ENCODE measurements at regions not wholly inside any gene's neighbourhood (a gene's known extent, or its start where the extent isn't known, plus 50 kb on each side); places are given as distances from the start of the nearest gene placed in this dataset.

DNA sequence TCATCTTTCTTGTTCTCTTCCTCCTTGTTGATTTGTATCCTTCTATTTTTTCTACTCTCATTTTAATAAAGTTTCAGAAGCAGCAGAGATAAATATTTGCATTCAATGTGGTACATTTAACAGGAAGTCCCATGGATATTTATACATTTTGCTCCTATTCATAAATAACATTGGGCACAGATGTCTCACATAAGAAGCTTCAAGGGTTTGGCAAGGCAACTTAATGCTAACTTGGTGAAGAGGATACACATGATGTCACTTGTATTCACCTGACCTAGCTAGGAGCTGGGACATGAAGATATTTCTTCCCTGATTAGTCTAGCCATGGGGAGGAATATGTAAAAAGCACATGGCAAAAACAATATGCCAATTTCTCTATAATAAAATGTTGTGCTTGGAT is 65.1 kb upstream of the DUSP10 start:
- Mint-ChIP-seq H3K9me3 (ENCODE audit: low read depth) (no peaks in the 10 kb centered on the region), H3K36me3 (ENCODE audit: insufficient read depth) (no peaks in the 10 kb centered on the region), H3K4me3 (ENCODE audit: low read depth) (no peak overlapping the region), H3K27ac (no peak overlapping the region), H3K27me3 (no peaks in the 10 kb centered on the region), H3K4me1 (ENCODE audit: low read depth) (peaks cover 8% of the 10 kb centered on the region)
- no peak for DNase-seq (ENCODE audit: low spot score, unreplicated experiment)
- TF ChIP-seq, protein P1, sequence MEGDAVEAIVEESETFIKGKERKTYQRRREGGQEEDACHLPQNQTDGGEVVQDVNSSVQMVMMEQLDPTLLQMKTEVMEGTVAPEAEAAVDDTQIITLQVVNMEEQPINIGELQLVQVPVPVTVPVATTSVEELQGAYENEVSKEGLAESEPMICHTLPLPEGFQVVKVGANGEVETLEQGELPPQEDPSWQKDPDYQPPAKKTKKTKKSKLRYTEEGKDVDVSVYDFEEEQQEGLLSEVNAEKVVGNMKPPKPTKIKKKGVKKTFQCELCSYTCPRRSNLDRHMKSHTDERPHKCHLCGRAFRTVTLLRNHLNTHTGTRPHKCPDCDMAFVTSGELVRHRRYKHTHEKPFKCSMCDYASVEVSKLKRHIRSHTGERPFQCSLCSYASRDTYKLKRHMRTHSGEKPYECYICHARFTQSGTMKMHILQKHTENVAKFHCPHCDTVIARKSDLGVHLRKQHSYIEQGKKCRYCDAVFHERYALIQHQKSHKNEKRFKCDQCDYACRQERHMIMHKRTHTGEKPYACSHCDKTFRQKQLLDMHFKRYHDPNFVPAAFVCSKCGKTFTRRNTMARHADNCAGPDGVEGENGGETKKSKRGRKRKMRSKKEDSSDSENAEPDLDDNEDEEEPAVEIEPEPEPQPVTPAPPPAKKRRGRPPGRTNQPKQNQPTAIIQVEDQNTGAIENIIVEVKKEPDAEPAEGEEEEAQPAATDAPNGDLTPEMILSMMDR (IDR thresholded peaks at IDR 0.05; ENCODE audit: unreplicated experiment), result no peak

DNA sequence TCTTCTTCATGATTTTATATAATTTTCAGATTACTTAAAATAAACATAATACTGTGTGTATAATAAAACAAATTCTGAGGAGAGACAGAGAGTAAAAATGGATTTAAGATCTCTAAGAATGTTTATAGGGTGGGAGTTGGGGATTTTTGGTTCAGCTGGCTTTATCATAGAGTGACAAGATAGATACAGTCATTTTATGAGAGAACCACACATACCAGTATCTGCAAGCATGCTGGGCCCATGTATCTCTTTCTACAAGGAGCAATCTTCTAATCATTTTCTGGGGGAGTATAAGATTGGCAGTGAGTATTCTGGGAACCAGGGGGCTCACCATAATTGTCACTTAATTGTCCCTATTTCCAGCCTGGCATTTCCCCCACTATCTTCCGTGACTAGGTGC is 64.3 kb upstream of the DUSP10 start:
- no peak for DNase-seq (ENCODE audit: low spot score, unreplicated experiment)
- TF ChIP-seq, protein P1 (IDR thresholded peaks at IDR 0.05; ENCODE audit: unreplicated experiment), result no peak
- Mint-ChIP-seq H3K4me1 (ENCODE audit: low read depth) (peaks cover 11% of the 10 kb centered on the region), H3K27me3 (no peaks in the 10 kb centered on the region), H3K27ac (no peak overlapping the region), H3K9me3 (ENCODE audit: low read depth) (no peaks in the 10 kb centered on the region), H3K36me3 (ENCODE audit: insufficient read depth) (no peaks in the 10 kb centered on the region), H3K4me3 (ENCODE audit: low read depth) (no peak overlapping the region)

DNA sequence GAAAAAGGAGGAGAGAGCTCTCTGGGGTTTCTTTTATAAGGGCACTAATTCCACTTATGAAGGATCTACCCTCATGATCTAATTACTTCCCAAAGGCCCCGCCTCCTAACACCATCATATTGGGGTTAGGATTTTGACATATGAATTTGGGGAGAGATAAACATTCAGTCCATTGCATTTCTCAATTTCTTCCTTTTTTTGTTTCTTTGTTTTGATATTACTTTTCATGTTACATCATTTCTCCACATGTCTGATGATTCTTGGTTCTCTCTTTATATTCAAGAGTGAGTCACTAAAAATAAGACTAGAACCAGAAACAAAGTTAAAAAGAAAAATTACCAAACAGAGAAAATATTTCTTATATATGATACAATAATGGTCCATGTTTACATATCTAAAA is 63.2 kb upstream of the DUSP10 start:
- peaks cover 11% of the 10 kb centered on the region for H3K4me1 Mint-ChIP-seq (ENCODE audit: low read depth)
- DNase-seq (ENCODE audit: low spot score, unreplicated experiment), result no peak
- TF ChIP-seq, protein P1 (IDR thresholded peaks at IDR 0.05; ENCODE audit: unreplicated experiment), result no peak
- no peaks in the 10 kb centered on the region for H3K27me3 Mint-ChIP-seq
- H3K27ac Mint-ChIP-seq, result no peak overlapping the region
- H3K9me3 Mint-ChIP-seq (ENCODE audit: low read depth), result no peaks in the 10 kb centered on the region
- H3K36me3 Mint-ChIP-seq (ENCODE audit: insufficient read depth), result no peaks in the 10 kb centered on the region
- no peak overlapping the region for H3K4me3 Mint-ChIP-seq (ENCODE audit: low read depth)

DNA sequence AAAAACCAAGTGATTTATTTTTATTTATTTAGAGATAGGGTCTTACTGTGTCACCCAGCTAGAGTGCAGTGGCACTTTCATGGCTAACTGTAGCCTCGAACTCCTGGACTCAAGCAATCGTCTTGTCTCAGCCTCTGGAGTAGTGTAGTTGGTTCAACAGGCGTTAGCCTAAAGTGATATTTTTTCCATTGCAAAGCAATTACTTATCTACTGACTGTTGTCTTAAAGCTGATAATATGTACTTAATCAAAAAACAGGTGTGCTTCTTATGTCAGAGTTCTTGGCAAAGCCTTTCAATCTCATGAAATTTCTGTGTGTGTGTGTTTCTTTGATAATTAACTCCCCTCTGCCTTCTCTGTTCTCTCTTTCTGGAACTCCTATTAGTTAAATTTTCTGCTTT is 62.4 kb upstream of the DUSP10 start:
- peaks cover 5% of the 10 kb centered on the region for H3K9me3 Mint-ChIP-seq (ENCODE audit: low read depth)
- H3K4me1 Mint-ChIP-seq (ENCODE audit: low read depth), result peaks cover 11% of the 10 kb centered on the region
- H3K4me3 Mint-ChIP-seq (ENCODE audit: low read depth), result no peak overlapping the region
- no peaks in the 10 kb centered on the region for H3K27me3 Mint-ChIP-seq
- H3K27ac Mint-ChIP-seq, result no peak overlapping the region
- H3K36me3 Mint-ChIP-seq (ENCODE audit: insufficient read depth), result no peaks in the 10 kb centered on the region
- DNase-seq (ENCODE audit: low spot score, unreplicated experiment), result no peak
- TF ChIP-seq, protein P1 (IDR thresholded peaks at IDR 0.05; ENCODE audit: unreplicated experiment), result no peak

DNA sequence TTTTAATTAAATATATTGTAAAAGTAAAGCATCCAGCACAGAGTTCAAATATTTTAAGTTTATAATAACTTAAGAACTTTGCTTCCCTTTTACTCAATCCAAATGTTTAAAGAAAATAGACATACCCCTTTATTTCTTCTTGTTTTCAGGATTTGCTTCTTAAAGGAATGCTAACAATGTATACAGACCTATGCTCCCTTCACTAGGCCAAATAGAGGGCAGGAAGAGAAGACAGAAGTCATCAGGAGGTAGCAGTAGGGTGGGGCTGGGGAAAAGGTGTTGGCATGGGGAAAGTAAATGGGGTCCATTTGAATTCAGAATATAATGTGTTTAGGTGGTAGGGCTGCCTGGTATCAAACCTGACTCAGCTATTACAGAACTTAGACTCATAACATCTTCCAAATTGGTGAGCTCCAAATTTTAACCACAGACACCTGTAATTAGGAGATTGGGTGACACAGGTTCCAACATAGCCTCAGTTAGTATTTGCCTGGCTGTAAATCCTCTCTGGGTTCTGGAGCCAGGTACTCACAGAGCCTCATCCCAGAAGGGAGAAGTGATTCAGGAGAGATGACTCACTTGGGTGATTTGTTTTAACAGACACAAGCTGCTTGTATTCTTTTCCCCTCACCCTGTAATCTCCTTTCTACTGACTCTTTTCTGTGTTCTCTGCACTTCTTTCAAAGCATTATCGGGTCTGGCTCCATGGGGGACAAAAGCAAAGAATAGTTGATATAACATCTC is 60.1 kb upstream of the DUSP10 start:
- no peak for DNase-seq (ENCODE audit: low spot score, unreplicated experiment)
- Mint-ChIP-seq H3K4me1 (ENCODE audit: low read depth) (peaks cover 11% of the 10 kb centered on the region), H3K4me3 (ENCODE audit: low read depth) (no peak overlapping the region), H3K27me3 (no peaks in the 10 kb centered on the region), H3K36me3 (ENCODE audit: insufficient read depth) (no peaks in the 10 kb centered on the region), H3K9me3 (ENCODE audit: low read depth) (peaks cover 5% of the 10 kb centered on the region), H3K27ac (no peak overlapping the region)
- TF ChIP-seq, protein P1 (IDR thresholded peaks at IDR 0.05; ENCODE audit: unreplicated experiment), result no peak
